Activated T-cell treated with anti-CD3 and anti-CD28 coated beads, Interleukin-2, amount 50 U/mL, for 48 hours (primary cell): ENCODE measurements at regions not wholly inside any gene's neighbourhood (a gene's known extent, or its start where the extent isn't known, plus 50 kb on each side); places are given as distances from the start of the nearest gene placed in this dataset.
"Not testable (repeated sequence)": the region's sequence is repeated elsewhere in the genome, so short reads cannot be mapped to it uniquely, and the experiment has no call there.

Experiments
- DNase-seq, 2 experiments: peaks; one replicate each; pipeline ENCODE4 v3.0.0-alpha.2; 2020

DNA sequence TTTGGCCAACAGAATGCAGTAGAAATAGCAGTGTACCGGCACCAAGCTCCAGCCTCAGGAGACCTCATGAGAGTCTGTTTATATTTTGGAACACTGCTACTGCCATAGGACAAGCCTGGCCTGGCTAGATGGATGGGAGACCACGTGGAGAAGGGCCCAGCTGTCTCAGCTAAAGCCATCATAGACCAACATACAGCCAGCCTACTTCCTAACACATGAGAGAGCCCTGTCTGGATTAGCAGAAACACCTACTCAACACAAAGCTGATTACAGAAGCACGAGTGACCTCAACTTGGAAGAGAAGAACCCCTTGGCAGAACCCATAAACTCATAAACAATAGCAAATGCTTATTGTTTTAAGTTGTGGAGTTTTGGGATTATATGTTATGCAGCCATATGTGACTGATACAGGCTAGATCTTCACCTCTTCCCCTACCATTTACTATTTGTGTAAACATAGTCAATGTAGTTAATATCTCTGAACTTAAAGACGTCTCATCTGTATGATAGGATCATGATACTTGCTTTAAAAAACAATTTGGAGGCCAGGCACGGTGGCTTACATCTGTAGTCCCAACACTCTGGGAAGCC, 199.4 kb upstream of the ZNF217 start:
- no peak for DNase-seq

DNA sequence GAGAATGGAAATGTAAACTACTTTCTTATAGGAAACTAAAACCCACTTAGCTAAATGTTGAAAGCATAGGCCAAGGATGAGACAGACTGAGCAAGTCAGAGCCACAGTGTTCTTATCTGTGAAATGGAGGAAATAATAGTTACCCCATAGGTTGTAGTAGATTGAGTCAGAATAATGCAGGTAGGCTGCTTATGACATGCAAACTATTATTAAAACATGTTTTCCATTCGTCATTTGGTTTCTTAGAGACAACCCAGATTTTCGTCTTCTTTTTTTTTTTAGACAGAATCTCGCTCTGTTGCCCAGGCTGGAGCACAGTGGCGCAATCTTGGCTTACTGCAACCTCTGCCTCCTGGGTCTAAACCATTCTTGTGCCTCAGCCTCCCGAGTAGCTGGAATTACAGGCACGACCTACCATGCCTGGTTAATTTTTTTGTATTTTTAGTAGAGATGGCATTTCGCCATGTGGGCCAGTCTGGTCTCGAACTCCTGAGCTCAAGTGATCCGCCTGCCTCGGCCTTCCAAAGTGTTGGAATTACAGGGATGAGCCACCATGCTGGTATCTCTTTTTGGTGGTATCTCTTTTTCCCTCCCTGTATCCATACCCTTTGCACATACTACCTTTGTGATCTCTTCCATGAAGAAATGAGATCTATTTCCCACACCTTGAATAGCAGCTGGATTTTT, 196.5 kb upstream of the ZNF217 start:
- DNase-seq: no peak

DNA sequence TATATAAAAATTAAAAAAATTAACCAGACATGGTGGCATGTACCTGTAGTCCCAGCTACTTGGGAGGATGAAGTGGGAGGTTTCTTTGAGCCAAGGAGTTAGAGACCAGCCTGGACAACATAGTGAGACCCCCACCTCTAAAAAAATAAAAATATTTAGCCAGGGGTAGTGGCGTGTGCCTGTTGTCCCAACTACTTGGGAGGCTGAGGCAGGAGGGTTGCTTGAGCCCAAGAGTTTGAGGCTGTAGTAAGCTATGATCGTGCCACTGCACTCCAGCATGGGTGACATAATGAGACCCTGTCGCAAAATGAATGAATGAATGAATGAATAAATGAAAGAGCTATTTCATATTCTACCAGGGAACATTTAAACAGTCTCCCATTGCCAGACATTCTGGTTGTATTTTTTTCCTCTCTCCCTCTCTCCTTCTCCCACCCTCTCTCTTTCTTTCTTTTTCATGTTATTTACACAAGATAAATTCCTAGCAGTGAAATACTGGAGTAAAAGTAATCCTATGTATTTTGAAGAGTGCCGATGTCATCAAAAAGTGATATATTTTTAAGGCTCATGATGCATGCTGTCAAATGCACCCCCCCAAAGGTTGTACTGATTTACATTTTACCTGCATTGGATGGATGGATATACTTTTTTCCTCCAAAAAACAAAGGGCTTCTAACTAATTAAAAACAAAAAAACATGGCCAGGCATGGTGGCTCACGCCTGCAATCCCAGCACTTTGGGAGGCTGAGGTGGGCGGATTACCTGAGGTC, 194.8 kb upstream of the ZNF217 start:
- no peak for DNase-seq

DNA sequence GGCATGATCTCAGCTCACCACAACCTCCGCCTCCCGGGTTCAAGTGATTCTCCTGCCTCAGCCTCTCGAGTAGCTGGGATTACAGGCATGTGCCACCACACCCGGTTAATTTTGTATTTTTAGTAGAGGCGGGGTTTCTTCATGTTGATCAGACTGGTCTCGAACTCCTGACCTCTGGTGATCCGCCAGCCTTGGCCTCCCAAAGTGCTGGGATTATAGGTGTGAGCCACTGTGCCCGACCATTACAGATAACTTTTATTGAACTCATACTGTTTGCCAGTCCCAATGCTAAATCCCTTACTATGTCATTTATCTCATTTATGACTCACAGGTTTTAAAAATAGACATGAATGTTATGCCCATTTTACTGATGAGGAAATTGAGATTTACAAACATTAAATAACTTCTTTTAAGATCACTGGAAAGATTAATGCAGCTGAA, 193.9 kb upstream of the ZNF217 start:
- DNase-seq: not testable (repeated sequence)

DNA sequence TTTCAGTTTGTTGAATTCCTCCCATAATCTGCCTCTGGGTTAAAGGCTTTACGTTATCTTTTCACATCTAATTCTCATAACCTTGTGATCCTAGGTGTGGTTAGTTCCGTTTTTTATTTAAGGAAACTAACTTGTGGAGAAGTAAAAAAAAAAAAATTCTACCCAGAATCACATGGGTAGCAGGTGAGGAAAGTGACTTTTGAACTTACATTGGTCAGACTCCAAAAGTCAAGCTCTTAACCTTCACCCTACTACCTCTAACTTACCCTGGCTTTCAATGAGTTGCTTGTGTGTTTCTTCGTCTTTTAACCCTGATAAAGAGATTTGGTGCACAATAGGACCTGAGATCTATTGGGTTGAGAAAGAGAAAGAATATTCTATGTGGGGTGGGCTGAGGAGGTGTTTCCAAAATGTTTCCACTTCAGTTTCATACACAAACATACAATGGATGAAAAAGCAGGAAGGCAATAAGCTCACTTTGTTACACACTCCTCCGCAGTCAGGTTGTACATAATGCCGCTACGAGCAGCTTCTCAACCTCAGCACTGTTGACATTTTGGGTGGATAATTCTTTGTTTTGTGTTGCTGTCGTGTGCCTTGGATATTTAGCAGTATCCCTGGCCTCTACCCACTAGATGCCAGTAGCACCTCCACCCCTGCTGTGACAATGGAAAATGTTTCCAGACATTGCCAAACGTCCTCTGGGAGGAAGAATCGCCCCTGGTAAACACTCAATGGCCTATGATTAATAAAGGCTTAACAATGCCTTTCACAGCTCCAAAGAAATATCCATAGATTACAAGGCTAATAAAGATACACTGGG, 193.0 kb upstream of the ZNF217 start:
- DNase-seq: no peak

DNA sequence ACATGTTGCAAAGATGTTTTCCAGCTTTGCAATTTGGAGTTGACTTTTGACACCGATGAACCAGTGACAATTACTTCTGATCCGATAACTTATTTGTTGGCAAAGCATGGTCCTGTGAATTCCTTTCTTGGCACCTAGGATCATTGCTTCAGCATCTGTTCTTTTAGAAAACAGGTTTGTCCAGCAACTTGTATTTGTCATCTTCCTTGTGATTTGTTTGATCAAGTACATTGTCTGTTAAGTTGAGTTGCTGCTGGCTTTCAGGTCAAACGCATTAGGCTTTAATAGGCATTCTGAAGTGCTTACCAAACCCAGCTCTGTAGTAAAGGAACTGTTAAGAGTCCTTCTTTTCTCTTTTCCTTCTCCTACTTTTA, 192.4 kb upstream of the ZNF217 start:
- DNase-seq: no peak

DNA sequence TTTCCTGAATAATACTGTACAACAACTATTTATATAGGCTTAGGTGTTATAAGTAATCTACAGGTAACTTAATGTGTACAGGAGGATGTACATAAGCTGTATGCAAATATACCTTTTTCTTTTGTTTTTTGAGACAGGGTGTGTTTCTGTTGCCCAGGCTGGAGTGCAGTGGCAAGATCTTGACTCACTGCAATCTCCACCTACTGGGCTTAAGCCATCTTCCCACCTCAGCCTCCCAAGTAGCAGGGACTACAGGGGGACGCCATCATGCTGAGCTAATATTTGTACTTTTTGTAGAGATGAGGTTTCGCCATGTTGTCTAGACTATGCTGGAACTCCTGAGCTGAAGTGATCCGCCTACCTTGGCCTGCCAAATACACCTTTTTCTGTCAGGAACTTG, 191.7 kb upstream of the ZNF217 start:
- DNase-seq: no peak

DNA sequence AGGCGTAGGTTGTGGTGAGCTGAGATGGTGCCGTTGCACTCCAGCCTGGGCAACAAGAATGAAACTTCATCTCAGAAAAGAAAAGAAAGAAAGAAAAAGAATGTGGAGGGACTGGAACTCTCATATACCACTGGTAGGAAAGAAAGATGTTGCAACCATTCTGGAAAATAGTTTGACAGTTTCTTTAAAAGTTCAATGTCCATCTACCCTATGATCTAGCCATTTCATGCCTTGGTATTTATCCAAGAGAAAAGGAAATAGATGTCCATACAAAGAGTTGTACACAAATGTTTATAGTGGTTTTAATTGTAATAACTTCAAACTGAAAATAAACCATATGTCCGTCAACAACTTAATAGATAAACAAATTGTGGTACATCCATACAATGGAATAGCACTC, 190.1 kb upstream of the ZNF217 start:
- no peak for DNase-seq

DNA sequence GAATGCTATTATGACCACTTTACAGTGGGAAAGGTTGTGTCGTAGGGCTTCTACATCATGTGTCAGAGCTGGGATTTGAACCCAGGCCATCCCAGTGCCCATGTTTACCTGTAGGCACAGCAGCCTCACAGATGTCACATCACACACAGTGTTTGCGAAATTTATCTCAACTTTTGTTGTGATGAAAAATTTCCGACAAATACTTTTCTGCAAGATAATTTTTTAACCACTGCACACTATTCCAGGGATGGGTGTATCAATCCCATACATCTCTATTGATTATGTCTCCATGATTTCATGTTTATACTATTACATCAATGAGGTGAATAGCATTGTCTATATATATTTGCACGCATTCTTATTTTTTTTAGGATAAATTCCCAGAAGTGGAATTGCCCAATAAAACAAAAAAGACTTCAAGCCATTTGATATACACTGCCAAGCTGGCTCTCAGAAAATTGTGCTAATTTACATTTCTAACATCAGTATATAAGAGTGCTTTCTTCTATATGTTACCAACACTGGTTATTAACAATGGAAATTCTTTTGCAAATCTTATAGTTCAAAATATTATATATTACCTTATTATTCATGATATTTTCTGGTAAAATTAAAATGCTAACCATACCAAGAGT, 189.1 kb upstream of the ZNF217 start:
- DNase-seq: no peak

DNA sequence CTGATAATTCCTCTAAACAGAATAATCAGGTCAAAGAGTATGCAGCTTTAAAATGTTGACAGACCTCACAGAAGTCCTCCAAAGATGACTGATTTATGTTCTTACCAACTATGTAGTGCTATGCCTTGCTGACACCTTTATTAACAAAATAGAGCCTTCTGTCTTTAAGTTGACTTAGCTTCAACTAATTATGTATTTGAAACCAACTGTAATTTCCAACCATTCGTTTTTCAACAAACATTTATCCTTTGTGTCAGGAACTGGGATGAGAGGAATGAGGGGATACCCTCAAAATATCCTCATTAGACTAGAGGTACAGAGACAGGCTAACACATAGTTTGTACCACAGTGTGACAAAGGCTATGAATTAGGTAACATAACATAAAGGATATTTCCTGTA, 186.2 kb upstream of the ZNF217 start:
- DNase-seq: no peak

DNA sequence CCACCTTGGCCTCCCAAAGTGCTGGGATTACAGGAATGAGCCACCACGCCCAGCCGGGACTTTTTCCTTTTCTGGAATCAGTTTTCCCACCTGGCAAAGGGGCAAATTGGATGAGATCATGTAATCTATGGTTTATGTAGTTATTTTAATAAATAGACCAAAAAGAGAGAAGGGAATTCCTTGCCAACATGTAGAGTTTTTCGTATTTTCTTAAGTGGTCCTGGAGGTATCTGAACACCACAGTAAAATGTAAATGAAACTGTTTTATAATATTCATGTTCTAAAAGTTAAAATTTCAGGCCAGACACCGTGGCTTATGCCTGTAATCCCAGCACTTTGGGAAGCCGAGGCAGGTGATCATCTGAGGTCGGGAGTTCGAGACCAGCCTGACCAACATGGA, 185.1 kb upstream of the ZNF217 start:
- DNase-seq: no peak

DNA sequence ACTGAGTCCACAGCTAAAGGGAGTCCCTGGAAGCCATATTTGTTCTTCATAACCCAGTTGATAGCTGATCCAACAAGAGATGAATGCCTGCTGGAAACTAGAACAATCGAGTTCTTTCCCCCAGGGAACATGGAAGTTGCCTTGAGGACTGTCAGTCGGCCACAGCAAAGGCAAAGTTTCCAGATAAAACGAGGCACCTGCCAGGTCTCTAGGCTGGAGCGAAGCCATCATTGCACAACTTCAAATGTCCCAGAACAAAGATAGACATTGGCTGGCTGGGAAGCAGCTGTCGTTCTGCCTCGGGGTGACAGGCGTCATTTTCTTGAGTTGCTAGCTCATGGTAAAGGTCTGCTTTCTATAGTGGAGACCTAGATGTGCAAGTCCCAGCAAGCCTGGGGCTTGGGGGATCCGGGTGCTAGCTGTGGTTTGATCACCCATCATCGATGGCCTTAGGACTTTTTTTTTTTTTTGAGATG, 184.4 kb upstream of the ZNF217 start:
- no peak for DNase-seq

DNA sequence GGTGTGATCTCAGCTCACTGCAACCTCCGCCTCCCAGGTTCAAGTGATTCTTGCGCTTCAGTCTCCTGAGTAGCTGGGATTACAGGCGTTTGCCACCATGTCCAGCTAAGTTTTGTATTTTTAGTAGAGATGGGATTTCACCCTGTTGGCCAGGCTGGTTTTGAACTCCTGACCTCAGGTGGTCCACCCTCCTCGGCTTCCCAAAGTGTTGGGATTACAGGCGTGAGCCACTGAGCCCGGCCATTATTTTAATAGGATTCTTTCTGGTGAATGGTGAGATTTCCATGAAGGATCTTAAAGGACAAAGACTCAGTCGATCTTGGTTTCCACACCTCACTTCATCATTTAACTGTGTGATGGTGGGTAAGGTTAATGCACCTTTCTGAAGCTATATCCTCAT, 183.8 kb upstream of the ZNF217 start:
- DNase-seq: not testable (repeated sequence)

DNA sequence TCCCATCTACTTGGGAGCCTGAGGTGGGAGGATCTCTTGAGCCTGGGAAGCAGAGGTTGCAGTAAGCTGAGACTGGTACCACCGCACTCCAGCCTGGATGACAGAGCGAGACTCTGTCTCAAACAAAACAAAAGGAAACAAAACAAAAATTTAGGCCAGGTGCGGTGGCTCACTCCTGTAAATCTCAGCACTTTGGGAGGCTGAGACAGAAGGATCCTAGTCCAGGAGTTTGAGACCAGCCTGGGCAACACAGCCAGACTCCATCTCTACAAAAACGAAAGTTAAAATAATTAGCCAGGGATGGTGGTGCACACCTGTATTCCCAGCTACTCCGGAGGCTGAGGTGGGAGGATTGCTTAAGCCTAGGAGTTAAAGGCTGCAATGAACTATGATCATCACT, 183.2 kb upstream of the ZNF217 start:
- DNase-seq: no peak

DNA sequence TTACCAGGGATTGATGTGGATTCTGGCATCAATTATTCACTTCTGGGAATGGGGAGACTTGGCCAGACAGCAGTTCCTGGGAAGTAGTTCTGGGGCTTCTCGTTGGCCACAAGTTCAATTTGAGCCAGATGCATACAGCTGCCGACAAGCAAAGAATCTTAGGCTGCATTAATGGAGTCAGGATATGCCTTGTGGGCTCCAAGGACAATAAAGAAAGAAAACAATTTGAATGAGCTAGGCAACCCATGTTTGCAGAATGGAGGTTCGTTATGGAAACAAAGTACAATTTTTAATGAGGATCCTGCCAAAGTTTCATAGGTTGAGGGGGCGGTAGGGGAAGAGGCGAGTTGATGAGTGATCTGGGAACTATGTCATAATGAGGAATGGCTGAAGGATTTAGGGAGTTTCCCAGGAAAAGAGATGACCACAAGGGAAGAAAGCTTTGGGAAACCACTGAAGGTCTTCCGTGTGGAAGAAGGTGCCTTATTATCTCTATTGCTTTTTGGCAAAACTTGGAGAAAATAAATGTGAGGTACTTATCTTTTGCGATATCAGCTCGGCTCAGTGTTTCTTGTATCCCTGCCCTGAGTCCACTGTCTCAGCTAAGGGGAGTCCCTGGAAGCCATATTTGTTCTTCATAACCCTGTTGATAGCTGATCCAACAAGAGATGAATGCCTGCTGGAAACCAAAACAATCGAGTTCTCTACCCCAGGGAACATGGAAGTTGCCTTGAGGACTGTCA, 181.0 kb upstream of the ZNF217 start:
- no peak for DNase-seq

DNA sequence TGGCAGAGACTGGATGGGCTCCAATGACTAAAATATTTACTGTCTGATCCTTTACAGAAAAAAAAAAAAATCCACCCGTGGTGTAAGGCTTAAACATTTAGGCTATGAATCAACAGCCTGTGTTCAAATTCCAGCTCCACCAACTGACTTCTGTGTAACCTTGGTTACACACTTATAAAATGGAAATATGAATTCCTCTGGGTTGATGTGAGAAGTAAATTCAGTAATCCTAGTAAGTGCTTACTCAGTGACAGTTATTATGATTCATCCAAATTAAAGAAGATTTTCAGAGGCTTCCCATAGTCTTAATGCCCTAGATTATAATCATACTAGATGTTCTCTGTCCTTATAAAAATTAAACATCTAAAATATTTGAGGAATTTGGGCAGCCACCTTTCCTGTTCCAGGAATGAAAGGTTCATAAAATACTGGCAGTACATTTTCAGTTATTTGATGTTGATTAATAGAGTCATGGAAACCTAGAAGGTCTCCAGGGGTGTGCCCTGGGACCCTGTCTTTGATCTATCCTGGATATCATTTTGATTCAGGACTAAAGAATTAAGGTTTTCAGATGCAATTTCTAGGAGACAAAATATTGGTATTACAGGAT, 180.3 kb upstream of the ZNF217 start:
- DNase-seq: no peak

DNA sequence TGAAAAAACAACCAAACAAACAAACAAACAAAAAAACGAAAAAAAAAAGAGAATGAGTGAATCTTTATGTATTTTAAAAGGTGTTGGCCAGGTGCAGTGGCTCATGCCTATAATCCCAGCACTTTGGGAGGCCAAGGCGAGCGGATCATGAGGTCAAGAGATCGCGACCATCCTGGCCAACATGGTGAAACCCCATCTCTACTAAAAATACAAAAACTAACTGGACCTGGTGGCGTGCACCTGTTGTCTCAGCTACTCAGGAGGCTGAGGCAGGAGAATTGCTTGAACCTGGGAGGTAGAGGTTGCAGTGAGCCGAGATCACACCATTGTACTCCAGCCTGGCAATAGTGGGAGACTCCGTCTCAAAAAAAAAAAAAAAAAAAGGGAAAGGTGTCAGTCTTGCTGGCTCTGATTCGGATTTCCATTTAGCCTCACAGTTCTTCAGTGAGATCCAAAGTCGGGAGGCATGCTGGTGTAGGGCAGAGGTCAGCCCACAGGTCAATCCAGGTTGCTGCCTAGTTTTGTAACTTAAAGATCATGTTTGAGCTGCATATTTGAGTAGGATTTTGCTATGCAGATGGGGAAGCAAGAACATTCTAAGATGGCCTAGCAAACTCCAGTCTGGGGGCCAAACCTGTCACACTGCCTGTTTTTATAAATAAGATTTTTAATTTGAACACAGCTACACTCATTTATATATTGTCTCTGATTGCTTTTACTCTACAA, 179.6 kb upstream of the ZNF217 start:
- DNase-seq: not testable (repeated sequence)

DNA sequence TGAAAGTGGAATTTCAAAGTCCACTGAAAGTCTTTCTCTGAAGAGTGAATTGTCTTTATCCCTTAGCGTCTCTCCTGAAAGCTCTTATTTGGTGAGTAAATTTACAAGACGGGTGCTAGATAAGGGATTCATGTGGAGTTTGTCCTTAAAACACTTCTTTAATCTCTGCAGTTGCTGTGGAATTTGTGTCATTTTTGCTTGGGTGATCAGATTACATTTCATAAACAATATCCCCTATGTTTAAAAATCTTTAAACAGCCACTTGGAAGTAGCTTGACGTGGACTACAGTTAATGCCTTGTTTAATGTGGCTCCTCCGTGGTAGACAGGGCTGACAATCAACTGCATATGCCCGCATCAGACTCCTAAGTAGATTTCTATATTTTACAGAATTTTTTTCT, 175.4 kb upstream of the ZNF217 start:
- no peak for DNase-seq

DNA sequence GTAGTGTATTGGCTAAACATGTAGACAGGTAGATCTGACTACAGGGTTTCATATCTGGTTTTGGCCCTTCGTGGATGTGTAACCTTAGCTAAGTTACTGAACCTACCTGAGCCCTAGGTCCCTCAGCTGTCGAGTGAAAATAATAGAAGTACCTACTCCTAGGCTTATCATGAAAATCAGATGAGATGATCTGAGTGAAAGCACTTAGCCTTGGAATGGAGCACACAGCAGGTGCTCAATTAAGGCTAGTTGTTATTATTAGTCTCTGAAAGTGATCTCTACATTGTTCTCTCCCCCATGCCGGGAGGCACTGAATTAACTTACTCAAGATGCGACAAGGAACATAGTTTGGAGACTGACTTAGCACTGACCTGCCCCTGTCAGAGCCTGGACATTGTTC, 174.7 kb upstream of the ZNF217 start:
- DNase-seq: no peak

DNA sequence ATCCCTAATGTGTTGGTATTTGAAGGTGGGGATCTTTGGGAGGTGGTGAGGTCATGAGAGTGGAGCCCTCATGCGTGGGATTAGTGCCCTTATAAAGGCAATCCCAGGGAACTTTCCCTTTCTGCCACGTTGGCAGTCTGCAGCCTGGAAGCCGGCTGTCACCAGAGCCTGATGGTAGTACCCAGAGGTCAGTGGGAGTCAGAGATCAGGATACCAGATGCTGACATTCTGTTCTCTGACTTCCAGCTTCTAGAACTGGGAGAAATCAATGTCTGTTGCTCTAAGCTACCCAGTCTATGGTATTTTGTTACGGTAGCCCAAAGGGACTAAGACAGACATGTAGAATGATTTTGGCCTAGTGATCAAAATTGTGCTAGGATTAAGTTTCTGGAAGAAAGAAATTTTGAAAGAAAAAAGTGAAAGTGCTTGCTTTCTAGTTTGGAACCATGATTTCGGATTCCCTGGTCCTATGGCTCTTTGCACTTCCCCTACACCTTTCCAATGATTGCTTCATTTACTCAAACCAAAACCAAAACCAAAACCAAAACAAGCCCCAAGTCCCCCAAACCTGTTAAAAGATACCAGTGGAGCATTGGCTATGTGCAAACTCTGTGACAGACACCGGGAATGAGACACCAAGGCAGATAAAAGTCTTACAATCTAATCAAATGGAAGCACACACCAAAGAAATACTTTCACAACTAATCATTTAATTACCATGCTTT, 173.7 kb upstream of the ZNF217 start:
- no peak for DNase-seq
